Renal pelvis (tissue), 1 donor: ENCODE measurements at regions not wholly inside any gene's neighbourhood (a gene's known extent, or its start where the extent isn't known, plus 50 kb on each side); places are given as distances from the start of the nearest gene placed in this dataset.
"Not testable (repeated sequence)": the region's sequence is repeated elsewhere in the genome, so short reads cannot be mapped to it uniquely, and the experiment has no call there.

Experiments used
- DNase-seq: peaks from one replicate; pipeline ENCODE4 v3.0.0-alpha.2; 2013

DNA sequence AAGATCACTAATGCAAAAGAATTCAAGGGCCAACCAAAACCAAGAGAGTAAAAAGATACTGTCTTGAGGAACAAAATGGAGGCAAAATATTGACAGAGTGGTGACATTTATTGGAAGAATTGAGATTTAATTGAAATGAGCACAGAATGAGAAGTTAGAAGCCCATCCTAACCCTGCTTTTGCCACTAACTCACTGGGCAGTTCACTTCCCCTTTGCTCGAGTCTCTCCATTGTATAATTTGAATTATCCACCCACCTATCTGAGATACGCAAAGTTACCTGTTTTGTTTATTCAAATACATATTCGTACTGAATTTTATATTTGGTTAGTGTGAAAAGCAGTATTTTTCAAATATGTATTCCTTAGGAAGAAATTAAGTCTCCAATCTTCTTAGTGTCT, 204.5 kb upstream of the PRDM1 start:
- DNase-seq: no peak

DNA sequence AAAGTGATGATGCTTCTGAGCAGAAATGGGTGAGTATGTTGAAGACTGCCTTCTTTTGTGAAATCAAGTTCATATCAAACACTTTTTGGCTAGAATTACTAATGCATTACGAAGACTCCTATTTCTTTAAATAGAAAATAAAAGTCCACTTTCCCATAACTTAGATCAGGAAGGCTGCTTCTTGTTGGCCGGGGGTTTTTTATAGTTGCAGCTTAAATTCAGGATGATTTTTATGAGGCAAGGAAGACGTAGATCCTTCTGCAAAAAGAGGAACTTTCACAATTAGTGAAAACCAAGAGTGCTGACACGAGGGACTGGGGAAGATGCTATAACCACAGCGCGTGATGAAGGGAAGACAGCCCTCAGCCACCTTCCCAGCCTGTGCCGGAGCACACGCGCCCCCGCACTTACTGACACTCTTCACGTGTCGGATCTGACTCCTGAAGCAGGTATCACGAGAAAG, 206.1 kb upstream of the PRDM1 start:
- DNase-seq: no peak

DNA sequence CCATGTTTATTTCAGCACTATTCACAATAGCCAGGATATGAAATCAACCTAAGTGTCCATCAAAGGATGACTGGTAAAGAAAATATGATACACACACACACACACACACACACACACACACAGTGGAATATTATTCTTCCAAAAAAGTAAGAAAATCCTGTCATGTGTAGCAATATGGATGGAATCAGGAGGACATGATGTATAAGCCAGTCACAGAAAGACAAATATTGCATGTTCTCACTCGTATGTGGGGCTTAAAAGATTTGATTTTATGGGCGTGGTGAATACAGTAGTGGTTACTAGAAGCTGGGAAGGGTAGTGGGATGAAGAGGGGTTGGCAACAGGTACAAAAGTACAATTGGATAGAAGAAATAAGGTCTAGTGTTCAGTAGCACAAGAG, 207.0 kb upstream of the PRDM1 start:
- no peak for DNase-seq

DNA sequence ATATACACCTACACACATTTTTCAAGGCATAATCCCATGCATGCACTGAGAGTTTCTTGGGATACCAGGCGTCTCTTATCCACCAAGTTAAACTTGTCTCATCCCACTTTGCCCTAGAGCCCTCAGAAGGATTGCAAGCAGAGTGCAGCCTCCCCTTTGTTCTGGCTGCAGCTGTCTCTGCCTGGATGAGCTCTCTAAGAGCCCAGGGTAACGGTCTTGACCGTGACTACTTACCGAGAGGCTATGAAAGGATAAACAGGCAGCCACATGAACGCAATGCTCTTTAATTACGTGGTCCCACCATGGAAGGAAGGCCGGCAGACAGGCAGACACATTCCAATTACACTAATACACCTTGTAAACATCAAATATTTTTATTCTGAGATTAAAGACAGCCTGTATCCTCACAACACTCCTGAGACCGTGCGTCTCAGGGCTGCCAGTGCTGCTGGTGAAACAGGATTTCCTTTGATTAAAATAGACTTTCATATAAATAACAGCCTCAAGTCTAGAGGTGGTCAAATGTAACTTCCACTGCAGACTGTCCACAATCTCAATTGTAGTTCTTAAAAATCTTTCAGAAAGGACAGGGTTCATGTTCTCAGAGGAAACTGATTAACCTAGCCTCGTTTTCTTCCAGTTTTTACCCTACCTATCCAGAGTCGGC, 210.0 kb upstream of the PRDM1 start:
- DNase-seq: no peak

DNA sequence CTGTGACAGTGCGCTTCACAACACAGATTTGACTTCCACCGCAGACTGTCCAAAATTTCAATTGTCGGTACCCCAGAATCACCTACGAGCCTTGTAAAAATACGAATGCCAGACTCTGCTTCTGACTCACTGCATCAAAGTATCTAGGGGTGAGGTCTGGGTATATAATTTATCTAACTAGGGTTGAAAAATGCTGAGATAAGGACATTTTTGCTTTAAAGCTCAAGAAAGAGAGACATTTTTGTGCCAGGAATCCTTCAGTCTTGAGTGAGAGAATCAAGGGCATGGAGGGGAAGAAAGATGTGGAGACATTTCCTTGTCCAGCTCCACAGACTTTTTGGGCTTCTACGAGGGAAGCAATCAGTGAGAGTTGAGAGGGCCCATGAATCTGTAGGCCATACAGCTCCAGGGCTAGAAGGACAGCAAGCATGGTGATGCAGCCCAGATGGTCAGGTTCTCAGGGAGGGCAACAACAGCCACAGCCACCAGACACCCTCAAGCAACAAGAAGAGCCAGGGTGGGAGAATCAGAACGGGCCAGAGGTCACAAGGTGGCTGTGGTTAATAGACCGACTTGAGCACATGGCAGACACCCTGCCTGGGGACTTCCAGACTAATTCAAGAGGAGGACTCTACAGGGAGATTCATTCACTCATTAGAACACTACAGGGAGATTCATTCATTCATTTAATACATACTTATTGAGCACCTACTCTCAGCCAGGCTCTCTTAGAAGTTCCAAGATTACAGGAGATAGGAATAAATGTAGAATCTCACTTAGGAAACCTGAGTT, 211.1 kb upstream of the PRDM1 start:
- DNase-seq: no peak

DNA sequence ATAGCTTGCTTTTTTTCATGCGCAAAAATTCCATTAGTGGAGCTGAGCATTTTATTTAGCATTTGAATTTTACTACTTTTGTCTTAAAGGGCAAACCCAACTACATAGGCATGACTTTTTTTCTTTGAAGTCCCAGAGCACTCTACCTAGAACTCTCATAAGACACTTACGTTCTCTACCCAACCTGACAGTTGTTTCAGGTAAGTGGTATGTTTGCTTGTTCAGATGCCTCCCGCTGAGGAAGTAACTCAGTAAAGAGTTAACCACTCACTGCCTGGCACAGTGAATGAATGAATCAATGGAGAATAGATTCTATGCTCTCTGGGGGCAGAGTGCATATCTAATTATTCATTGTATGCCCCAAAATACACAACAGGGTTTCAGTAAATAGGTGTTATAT, 212.3 kb upstream of the PRDM1 start:
- no peak for DNase-seq

DNA sequence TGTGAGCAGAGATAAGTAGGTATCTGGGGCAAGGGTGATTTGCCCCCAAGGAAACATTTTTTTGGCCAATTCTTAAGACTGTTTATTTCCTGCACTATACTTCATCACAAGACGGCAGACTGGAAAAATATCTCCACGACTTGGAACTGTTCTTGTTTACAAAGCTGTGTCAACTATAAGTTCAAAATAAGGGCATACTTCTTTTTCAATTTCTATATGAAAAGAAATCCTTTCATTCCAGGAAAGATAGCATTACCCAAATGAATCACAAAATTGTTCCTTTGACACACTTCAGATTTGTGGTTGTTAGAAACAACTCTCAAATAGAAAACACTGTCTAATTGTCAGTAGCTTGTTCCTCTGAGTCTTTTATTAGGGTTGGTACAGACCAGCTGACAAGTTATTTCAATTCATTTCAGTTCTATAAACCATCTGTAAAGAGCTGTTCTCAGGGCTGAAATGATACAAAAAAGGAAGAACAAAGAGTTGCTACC, 212.9 kb upstream of the PRDM1 start:
- DNase-seq: no peak

DNA sequence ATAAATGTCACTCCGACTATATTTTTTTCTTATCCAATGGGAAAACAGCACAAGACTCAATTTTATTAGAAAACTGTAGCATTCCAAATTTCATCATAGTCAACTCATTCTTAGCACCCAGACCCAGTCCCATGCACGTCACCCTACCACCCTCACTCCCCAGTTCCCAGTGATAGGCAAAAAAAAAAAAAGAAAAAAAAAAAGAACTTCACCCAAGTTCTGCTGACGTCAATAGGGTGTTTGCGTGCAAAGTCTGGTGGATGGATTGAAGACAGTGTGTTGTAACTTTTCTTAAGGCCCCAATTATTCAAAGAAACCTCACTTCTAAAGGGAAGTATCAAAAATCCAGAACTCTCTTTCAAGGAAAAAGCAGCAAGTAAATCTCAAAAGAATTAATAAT, 213.9 kb upstream of the PRDM1 start:
- no peak for DNase-seq

DNA sequence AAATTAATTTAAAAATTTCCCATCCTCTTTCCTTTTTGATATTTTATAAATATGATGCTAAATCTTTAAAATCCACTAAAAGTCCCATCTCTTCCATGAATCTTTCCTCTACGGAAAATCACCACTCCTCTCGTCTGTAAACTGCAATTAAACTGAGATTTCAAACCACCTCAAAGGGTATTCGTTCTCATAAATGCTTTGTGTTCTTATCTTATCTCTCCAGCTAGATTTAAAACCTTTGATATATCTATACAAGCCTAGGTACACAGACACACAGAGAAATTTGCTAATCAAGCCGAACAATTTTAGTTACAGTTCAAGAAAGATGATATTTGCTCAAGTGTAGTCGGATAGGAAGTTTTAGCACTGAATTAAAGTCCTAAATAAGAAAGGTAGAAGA, 214.6 kb upstream of the PRDM1 start:
- DNase-seq: no peak

DNA sequence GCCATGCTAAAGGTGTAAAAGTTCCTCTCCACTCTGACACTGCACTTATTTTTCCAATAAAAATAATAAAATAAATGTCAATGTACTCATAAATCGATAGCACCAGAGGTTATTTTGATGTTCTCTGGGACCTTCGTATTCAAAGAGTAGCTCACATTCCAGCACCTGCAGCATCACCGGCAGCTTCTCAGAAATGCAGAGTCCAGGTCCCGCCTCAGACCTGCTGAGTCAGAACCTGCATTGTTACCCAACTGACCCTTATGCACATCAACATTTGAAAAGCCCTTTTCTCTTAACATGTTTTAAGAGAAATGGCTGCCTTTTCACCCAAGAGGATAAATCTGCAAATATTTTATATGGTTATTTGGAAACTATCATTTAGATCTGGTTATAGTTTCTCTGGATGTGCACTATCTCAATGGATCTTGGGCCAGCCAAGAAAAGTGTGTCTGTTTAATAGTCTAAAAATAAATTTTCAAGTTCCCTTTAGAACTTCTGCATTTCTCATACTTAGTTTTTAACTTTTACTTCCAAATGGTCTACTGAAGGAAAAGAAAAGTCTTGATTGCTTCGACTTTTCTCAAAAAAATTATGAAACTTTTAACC, 216.2 kb upstream of the PRDM1 start:
- no peak for DNase-seq

DNA sequence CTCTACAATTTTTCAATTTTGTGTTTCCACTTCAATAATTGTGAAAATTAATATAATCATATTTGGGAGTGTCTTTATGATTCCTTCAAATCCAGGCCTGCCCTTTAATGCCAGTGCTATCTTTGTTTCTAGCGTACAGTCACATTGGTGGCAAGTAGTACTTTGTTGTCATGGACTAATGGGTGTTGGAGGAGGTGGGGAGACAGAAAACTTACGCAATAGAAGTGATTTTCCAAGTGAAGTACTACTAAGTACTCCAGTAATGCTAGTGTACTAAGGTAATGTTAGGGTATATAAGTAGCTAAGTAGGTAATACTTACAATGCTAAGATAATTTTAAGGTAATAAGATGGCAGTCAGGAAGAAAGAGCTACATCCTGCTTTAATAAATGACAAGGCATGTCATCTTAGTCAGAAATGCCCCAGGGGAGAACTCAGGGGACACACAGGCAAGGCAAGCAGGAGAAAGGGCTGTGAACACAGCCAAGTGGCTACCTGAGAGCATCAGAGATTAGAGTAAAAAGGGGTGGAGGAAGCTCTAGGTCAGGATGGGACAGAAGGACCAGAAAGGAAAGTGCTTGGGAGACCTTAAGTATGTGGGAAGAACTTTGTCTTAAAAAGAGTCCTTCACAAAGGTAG, 217.2 kb upstream of the PRDM1 start:
- no peak for DNase-seq

DNA sequence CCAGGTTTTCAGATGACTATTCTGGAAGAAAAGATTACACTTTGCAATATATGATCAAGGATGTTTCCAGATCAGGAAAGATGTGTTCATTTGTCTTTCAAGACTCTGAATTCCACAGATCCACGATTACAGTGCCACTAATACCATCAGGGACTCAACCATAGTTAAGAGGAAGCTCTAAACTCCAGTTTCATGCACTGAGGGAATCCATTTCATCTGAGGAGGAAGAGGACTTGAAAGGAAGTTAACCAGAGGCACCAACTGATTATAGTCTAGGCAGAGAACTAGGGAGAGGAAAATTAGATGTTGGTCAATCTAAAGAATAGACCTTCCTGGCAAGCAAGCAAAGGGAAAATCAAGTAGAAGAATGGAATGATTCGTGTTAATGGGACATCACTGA, 218.3 kb upstream of the PRDM1 start:
- DNase-seq: no peak

DNA sequence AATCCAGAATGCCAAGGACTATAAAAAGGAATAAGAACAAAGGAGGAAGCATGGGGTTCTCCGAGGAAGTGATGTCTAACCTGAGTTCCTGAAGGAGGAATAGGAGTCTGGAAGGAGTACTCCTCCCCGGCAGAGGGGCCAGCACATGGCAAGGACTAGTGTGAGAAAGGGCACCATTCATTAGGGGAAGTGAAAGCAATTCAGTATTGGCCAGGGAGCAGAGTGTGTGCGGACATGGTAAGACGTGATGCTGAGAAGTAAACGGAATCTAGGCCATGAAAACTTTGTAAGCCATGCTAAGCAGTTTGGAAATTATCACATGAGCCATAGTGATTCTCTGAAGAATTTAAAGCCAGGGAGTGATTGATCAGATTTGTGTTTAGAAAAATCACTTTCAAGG, 218.9 kb upstream of the PRDM1 start:
- DNase-seq: no peak

DNA sequence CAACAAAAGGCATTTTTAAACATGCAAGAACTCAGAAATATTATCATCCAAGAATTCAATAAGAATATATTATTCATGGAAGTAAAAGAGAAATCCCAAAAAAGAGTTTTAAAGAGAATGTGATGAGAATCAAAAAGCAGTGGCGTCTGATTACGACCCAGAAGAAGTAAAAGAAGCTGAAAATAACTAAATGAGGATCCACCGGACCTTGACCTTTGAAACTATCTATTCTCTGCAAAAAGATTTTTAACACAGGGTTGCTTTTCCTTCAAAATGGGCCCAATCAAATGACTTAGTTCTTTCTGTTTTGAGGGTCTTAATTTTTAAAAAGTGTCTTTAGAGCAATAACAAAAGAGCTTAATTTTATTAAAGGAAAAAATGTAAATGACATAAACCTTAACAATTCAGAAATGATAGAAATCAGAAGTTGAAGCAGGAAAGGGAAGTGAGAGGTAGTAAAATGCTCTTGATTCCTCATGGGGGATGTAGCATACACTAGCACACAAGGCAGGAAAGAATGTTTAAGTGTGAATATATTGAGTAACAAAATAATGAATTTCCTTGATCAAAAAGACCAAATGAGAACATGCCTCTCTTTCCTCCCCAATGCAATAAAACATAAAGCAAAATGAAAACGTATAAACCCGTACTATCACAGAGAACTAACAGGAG, 223.1 kb upstream of the PRDM1 start:
- no peak for DNase-seq

DNA sequence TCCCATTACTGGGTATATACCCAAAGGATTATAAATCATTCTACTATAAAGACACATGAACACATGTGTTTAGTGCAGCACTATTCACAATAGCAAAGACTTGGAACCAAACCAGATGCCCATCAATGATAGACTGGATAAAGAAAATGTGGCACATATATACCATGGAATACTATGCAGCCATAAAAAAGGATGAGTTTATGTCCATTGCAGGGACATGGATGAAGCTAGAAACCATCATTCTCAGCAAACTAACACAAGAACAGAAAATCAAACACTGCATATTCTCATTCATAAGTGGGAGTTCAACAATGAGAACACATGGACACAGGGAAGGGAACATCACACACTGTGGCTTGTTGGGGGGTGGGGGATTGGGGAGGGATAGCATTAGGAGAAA, 225.2 kb upstream of the PRDM1 start:
- not testable (repeated sequence) for DNase-seq

DNA sequence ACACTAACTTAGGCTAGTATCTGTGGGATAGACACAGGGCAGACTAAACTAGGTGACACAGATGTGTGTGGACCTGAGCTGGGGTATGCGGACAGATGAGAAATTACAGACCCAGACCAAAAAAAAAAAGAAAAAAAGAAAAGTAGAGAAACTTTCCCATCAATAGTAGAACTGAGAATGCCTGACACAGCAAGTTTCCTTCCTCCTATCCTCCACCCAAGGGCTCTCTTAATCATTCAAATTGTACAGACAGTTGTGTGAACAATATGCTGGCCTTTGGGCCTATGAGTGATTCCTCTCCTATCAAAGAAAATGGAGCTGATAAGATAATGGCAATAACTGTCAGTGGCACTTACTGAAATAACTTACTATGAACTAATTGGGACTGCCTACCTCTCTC, 226.7 kb upstream of the PRDM1 start:
- DNase-seq: no peak

DNA sequence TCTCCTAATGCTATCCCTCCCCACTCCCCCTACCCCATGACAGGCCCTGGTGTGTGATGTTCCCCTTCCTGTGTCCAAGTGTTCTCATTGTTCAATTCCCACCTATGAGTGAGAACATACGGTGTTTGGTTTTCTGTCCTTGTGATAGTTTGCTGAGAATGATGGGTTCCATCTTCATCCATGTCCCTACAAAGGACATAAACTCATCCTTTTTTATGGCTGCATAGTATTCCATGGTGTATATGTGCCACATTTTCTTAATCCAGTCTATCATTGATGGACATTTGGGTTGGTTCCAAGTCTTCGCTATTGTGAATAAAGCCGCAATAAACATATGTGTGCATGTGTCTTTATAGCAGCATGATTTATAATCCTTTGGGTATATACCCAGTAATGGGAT, 227.5 kb upstream of the PRDM1 start:
- not testable (repeated sequence) for DNase-seq

DNA sequence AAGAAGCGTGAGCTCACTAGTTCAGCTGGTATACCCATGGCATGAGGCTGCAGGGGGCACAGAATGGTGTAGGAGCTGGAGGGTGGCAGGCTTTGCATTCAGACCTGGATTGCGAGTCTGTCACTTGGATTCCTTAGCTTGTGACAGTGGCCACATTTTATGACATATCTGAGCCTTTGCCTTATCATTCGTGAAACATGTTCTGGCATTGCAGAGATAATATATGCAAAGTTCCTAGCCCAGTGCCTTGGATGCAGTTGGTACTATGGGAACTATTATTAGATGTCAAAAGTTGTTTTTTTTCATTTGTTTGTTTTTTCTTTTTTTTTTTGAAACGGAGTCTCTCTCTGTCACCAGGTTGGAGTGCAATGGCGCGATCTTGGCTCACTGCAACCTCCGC, 230.7 kb upstream of the PRDM1 start:
- no peak for DNase-seq

DNA sequence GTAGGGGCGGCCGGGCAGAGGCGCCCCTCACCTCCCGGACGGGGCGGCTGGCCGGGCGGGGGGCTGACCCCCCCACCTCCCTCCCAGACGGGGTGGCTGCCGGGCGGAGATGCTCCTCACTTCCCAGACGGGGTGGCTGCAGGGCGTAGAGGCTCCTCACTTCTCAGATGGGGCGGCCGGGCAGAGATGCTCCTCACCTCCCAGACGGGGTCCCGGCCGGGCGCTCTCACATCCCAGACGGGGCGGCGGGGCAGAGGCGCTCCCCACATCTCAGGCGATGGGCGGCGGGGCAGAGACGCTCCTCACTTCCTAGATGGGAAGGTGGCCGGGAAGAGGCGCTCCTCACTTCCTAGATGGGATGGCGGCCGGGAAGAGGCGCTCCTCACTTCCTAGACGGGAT, 232.2 kb upstream of the PRDM1 start:
- not testable (repeated sequence) for DNase-seq

DNA sequence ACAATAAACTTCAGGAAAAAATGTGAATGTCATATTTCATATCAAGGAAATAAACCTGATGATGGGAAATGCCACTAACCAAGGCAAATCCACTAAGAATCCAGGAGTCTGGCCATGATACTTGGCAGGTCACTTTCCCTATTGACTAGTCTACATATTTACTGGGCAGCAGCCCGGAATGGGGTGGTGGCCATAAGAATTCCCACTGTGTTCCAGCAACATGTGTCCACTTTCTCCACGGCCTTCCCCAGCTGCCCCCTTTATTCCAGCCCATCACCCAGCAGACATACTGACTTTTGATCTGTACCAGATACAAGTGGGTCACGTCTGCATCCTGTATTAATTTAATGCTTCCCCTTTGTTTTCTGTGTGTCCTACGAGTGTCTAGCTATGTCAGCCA, 234.5 kb upstream of the PRDM1 start:
- no peak for DNase-seq

DNA sequence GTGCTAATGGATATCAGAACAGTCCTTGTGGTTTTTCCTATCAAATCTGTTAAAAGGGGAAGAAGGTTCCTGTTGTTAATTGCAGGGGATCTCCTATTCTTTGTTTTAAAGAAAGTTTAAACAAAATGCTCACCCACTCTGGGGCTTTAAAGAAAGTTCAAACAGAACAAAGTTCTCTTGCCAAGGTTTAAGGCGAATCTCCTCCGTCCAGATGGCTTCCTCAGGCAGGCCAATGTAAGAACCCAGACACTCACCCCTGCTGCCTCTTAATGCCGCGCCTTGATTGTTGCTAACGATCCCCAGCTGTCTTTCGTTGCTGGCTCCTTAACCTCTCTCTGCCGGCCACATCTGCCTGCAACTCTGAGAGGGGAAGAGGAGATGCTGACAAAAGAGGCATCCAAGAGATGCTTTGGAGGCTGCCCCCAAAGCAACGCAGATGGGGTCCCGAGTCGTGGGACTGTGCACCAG, 235.0 kb upstream of the PRDM1 start:
- DNase-seq: no peak
